Epithelial cell of esophagus (primary cell): ENCODE measurements at regions not wholly inside any gene's neighbourhood (a gene's known extent, or its start where the extent isn't known, plus 50 kb on each side); places are given as distances from the start of the nearest gene placed in this dataset.
"Not testable (repeated sequence)": the region's sequence is repeated elsewhere in the genome, so short reads cannot be mapped to it uniquely, and the experiment has no call there.

Experiments used
- DNase-seq: peaks from one replicate; pipeline ENCODE4 v3.0.0; 2010; ENCODE audit warnings: low read depth
- H3K4me3 ChIP-seq: 2 replicates; pipeline ENCODE4 v1.5.1; 2011; ENCODE audit warnings: mild to moderate bottlenecking, low read length, control low read depth
- CTCF ChIP-seq: IDR thresholded peaks from 2 replicates; pipeline ENCODE4 v1.5.1; 2011; ENCODE audit warnings: low read depth, mild to moderate bottlenecking, low read length, control low read depth, inconsistent platforms; ENCODE audit not compliant: insufficient read depth; ENCODE audit errors: missing control alignments

DNA sequence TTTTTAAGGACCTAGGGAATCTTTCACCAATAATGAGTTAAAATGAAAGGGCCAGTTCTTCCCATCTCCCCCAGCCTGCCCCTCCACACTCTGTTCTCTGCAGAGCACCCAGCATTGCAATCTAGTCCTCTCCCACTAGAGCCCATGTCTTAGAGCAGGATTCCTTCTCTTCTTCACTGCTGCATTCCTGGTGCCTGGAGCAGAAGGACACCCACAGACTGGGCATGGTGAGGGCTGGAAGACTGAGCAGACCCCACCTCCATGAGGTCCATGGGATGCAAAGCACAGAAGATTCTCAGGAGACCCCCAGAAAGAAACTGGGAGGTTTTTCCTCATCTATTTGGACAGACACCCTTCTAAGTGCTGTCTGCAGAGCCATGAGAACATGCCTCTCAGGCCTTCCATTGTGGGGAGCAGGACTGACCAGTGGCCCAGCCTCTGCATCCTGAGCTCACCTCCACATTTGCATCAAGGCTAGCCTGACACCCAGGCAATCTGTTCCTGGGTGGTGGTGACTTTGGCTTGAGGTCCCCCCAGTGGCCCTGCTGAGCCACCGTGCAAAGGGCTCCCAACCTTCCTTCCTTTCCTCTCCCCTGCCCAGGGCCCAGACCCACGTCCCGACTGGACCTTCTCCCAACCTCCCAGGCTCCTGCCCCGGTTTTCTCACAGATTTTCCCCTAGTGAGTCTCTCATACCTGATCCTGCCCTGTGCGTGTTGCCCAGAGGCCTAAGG is 74.2 kb upstream of the ZNF469 start:
- DNase-seq: no peak
- TF ChIP-seq CTCF: no peak
- no peak overlapping the region for H3K4me3 ChIP-seq

DNA sequence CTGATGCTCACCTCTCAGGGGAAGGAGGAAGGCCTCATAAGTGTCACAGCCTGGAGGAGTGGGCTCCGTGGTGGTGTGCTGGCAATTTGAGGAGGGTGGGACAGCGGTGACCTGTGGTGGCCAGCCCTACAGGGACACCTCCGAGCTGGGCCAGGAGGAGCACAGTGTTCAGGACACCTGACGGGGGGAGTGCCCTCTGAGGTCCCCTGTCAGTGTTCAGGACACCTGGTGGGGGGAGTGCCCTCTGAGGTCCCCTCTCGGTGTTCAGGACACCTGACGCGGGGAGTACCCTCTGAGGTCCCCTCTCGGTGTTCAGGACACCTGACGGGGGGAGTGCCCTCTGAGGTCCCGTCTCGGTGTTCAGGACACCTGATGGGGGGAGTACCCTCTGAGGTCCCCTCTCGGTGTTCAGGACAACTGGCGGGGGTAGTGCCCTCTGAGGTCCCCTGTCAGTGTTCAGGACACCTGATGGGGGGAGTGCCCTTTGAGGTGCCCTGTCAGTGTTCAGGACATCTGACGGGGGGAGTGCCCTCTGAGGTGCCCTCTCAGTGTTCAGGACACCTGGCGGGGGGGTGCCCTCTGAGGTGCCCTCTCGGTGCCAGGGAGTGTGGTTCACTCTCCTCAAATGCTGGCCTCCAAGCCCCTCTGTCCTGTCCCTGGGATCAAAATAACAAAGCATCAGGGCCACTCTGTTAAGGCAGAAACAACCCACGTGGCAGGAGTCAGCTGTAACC is 73.4 kb upstream of the ZNF469 start:
- TF ChIP-seq CTCF: no peak
- DNase-seq: no peak
- H3K4me3 ChIP-seq: no peak overlapping the region

DNA sequence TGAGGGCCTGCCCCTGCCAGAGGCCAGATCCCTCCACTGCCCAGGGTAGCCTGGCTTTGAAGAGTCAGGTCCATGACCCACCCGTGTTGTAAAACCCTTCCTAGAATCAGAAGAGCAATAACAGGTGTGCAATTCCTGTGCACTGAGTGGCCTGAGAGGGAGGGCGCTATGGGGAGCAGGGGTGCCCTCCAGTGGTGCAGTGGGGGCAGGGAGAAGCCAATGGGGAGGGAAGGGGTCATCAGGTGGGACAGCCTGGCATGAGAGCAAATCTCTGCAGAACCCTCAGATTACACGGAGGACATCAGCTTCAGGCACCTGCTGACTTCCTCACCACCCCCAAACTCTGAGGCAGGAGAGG is 72.9 kb upstream of the ZNF469 start:
- no peak for DNase-seq
- peak; percentile 7 for TF ChIP-seq CTCF
- H3K4me3 ChIP-seq: no peak overlapping the region

DNA sequence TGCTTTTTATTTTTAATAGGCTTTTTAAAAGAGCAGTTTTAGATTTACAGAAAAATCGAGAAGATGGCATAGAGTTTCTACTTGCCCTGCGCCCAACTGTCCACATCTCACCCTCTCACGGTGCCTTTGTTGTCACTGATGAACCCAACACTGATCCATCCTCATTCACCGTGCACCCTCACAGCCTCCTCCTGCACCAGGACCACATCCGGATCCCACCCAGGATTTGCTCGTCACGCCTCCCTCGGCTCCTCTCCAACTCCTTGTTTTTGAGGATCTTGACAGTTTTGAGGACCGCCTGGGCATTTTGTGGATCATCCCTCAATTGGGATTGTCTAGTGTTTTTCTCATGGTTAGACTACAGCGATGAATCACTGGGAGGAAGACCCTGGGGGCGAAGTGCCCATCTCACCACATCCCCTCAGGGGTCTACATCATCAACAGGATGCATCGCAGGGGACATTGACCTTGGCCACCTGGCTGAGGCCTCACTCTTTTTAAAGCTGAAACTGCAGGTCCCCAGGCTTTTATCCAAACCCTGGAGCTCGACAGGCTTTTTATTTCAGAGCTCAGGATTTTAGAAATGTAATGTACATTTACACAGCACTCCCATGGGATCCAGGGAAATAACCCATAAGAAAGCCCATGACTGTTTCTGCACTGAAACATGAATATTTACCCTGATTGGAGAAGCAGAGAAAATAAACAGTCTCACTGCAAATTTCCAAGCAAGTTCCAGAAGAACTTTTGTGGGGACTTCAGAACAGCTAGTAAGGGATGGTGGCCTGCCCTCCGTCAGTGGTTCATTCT is 71.8 kb upstream of the ZNF469 start:
- no peak for DNase-seq
- no peak for TF ChIP-seq CTCF
- H3K4me3 ChIP-seq: no peak overlapping the region

DNA sequence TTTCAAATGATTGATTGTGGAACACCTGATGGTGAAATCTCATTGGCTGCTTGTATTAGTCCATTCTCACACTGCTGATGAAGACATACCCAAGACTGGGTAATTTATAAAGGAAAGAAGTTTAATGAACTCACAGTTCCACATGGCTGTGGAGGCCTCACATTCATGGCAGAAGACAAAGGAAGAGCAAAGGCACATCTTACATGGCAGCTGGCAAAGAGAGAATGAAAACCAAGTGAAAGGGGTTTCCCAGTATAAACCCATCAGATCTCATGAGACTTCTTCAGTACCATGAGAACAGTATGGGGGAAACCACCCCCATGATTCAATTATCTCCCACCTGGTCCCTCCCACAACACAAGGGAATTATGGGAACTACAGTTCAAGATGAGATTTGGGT is 70.9 kb upstream of the ZNF469 start:
- H3K4me3 ChIP-seq, DNase-seq: not testable (repeated sequence)

DNA sequence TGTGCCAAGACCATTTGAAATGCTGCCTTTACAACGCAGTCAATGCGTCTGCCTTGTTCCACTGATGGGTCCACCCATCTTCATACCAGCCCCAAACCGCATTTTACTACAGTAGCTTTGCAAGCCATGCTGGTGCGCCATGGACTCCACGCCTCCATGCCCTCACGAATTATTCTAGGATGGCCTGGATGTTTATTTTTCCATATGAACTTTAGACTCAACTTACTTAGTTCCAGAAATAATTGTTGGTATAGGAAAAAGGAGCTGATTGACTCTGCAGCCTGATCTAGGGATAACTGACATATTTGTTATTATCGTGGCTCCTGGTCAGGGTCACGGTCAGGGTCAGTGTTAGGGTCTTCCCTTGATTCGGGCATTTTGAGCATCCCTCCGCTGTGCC is 70.0 kb upstream of the ZNF469 start:
- no peak overlapping the region for H3K4me3 ChIP-seq
- DNase-seq: no peak
- TF ChIP-seq CTCF: no peak

DNA sequence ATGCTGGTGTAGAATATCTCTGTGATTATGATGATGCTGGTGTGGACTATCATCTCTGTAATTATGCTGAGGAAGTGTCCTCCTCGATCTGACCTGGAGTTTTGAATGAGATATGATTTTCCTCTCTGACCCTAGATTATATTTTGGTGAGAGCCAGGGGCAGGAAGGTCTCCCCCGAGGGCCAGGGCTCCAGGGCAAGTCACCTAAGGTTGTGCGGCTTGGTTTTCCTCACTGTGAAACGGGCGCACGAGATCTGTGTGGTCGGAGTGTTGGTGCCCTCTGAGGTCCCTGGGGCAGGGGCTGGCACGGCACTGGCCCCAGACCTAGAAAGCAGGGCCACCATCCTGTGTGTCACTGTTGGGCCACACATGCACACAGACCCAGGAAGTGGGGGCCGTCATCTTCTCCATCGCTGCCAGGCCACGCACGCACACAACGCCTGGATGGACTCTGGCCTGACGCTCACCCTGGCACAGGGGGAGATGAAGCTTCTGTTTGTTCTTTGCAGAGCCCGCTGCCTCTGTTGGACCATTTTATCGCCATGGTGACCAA is 67.7 kb upstream of the ZNF469 start:
- no peak for DNase-seq
- TF ChIP-seq CTCF: no peak
- no peak overlapping the region for H3K4me3 ChIP-seq
